NCI-H2227 treated with DMSO at 0.1 percent for 48 hours (cell line): ENCODE measurements at regions not wholly inside any gene's neighbourhood (a gene's known extent, or its start where the extent isn't known, plus 50 kb on each side); places are given as distances from the start of the nearest gene placed in this dataset.
"Not testable (repeated sequence)": the region's sequence is repeated elsewhere in the genome, so short reads cannot be mapped to it uniquely, and the experiment has no call there.

ENCODE experiments used
- DNase-seq: peaks from one replicate; lab custom pipeline; 2025; lab: John Stamatoyannopoulos, UW

DNA sequence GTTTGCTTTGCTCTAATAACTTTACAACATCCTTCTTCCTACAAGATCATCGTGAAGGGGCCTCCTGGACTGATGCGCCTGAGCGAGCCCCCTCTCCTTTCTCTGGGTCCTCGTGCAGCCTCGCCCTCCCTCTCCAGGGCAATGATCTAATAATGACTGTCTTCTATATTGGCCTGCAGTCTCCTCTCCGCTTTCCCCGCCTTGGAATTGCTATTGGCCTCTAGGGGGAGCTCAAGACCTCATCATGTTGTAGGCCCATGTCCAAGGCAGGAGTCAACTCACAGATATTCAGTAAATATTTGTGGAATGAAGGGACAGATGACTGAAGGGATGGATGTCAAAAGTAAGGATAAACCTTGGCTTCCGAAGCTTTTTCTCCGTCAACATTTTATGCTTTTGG, 1180.3 kb downstream of the TYW1 start:
- peak; percentile 19 for DNase-seq

DNA sequence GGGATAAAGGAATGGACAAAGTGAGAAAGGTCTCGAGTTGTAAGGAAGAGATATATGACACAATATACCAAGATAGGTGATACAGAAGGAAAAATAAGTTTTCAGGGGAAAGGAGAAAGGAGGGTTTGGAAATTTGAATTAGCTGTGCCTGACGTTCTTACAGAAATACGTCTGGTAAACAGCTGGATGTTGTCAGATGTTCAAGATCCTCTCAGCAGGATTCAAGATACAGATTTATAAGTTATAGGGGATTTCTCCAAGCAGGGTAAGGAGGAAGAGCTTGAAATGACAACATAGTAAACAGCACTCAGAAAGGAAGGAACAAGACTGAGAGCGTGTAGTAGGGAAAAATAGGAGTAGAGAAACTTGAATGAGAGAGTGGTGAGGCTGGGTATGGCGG, 1184.1 kb downstream of the TYW1 start:
- DNase-seq: no peak

DNA sequence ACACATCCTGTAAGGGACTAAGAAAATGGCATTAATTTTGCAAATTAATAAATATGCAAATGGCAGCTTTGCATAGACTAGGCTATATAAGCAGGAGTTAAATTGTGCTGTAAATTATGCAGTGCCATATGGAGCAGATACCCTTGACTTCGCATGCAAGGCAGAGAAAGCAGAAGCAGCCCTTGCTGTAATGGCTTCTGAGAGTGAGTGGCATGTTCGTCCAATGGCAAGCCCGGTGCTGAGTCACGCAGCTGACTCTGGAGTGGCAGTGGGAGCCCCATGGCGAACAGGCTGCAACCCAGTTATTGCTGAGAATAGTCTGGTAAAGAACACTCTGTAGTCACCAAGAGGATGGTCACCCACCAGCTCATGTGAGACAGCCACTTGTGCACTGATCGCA, 1186.5 kb downstream of the TYW1 start:
- no peak for DNase-seq

DNA sequence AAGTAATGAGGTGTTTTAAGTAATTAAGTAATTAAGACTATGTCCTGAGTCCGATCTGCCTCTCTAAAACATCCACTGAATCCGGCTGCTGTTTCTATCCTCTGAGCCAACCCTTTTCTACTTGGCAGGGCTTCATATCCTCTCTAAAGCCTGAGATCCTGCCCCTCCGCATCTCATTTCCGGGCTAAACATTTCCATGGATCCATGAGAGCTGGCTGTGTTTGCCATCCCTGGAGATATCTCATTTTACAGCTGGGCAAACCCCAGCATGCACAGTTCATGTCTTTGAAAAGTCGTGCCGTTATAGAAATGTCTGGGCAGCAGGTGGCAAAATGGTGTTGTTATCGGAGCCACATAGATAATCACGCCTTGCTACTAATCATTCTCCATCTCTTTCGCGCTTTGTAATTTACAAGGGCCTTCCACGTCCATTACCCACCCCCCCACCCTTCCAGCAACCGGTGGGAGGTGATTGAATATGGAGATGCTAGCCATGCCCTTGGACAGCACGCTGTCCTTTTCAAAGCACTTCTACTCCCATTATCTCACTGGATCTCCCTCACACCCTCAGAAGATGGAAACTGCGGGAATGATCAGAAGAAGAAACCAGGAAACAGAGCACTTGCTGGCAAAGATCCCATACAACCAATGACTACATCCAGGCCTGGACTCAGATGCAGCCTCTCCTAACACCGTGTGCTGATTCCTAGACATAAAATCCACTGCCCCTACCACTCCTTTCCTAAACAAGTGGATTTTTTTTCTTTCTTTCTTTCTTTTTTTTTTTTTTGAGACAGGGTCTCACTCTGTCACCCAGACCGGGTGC, 1189.2 kb downstream of the TYW1 start:
- DNase-seq: no peak

DNA sequence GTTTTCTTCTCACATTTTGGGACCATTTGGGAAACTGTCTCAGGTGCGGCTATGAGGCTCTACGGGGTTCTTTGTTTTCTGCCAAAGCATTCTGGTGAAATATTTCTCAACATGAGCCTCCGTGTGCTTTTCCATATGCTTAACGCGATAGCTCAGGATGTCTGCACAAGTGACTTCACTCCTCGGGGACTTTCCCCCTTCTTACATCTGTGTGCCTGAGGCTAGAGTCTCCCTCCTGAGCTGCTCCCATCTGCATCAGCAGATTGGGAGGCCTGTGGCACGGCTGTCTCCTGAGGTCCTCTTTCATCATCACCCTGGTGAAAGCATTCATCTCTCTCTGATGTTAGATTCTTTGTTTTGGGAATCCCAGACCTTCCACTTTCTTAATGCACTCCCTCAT, 1190.9 kb downstream of the TYW1 start:
- DNase-seq: no peak

DNA sequence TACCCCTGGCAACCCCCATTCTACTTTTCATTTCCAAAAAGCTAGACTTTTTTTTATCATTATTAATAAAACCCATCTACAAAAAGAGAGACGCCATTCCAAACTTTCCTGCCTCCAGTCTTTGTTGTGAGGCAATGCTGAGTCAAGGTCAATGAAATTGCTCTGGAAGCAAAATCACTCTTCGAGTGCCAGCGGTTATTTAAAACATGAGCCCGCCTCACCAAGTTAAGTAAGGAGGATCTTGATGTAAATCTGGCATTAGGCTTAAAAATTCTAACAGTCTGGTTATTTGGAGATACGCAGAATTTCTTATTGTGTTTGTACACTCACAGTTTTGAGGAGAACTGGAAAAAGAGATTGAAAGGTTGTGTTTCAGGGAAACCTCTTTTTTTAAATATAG, 1196.3 kb downstream of the TYW1 start:
- no peak for DNase-seq

DNA sequence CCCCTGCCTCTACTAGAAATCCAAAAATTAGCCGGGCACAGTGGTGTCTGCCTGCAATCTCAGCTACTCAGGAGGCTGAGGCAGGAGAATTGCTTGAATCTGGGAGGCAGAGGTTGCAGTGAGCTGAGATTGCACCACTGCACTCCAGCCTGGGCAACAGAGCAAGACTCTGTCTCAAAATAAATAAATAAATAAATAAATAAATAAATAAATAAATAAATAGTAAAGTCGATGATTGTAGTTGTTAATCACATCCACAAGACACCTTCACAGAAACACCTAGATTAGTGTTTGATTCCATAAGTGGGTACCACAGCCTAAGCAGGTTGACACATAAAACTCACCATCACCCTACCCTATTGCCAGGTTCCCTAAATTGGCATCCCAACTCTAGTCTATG, 1199.0 kb downstream of the TYW1 start:
- not testable (repeated sequence) for DNase-seq

DNA sequence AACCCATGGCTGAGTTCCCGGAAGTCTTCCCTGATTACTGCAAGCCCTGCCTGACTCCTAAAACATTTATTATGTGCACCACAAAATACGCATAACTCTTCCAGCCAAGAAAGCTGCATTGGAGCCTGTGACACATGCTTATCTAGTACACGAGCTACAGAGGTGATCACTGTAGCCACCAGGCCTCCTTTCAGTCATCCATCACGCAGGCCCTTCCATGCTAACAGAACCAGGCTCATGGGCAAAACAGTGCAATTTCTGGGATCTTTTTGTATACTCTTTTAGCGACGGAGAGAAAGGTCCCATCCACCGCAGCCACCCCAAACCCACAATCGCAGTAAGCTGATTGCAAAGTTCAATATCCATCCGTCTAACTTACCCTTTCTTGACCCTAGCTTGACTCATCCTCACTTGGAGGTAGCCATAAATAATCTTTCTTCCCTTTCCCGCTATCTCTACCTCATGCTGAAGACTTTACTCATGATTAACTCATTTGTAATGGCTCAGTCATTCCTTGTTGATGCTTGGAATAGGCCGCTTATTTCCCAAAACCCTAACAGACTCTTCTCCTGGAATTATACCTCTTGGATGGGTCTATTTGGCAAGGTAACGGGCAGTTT, 1203.5 kb downstream of the TYW1 start:
- no peak for DNase-seq

DNA sequence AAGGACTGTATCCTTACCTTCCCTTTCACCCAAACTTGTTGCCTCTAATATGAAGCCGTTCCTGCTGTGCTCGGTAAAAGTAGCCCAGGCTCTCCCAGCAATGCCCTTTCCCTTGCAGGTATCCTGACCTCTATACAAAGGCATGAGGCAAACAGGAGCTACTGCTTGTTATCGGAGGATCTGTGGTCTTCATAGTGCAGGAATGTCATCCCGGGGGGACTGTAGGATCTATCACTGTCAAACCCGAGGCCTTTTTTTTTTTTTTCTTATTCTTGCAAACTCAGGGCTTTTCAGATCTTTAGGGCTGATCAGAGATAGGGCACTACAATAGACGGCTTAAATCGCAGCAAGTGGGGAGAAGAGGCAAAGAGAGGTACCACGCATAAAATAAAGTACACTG, 1206.6 kb downstream of the TYW1 start:
- DNase-seq: no peak

DNA sequence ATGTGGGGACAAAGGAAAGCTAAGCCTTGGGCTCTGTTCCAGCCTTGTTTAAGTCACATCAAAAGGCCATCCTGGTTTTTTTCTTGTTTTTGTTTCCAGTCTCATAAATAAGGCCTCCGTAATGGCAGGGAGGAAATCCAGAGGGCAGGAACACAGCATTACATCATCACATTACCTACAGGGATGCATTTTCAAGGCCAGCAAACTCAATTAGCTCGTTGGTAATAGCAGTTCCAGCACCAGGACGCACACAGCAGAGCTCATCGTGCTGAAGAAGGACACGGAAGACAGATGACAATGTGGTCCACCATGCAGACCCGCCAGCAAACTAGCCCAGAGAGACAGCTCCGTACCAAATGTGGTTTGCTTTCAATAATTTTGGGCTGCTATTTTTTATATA, 1209.2 kb downstream of the TYW1 start:
- no peak for DNase-seq

DNA sequence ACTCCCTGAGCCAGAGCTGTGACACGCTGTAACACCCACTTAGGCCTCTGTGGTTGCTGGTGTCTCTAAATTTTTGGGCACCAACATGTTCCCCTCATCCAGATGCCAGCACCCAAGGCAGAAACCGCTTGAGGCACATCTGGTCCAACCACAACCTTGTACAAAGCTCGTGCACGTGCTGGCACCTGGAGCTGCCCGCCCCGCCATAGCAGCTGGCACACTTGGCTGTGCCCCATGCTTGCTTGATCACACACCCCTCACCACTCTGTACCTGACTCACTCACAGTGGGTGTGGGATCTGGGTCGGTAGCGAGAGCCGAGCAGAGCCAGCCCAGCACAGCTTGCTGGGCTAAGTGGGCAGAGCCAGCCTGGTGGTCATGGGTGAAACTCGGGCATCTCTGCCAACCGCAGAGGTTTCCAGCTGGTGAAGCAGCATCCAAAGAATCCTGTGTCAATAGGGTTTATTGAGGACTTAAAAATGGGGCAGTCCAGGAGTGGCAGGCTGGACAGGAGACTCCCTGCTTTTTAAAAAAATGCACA, 1210.4 kb downstream of the TYW1 start:
- DNase-seq: no peak

DNA sequence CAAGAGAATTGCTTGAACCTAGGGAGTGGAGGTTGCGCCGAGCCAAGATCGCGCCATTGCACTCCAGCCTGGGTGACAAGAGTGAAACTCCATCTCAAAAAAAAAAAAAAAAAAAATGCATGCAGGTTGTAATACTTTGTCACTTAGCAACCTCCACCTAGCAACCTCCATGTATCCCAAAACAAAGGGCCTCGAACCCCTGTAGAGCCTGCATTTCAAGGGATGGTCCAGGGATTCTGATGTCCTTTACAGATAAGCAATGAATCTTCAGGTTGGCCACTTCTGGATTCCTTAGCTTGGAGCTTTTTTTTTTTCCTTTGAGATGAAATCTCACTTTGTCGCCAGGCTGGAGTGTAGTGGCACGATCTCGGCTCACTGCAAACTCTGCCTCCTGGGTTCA, 1211.0 kb downstream of the TYW1 start:
- DNase-seq: no peak

DNA sequence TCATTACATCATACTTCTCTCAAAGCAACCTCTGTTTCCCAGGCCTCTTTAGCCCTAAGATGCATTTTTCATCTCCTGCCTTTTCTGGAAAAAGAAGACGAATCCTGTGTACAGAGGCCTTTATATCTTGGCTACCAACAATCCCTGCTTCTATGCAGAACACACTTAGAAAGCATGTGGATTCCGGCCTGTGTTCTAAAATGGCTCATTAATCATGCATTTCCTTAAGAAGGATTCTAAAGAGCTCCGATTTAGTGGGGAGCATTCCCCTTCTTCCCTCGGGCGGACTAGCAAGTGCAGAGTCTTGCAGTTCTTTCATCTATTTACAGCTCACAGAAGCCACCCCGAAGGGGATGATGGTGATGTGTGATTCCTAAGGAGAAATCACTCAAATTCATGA, 1212.9 kb downstream of the TYW1 start:
- no peak for DNase-seq

DNA sequence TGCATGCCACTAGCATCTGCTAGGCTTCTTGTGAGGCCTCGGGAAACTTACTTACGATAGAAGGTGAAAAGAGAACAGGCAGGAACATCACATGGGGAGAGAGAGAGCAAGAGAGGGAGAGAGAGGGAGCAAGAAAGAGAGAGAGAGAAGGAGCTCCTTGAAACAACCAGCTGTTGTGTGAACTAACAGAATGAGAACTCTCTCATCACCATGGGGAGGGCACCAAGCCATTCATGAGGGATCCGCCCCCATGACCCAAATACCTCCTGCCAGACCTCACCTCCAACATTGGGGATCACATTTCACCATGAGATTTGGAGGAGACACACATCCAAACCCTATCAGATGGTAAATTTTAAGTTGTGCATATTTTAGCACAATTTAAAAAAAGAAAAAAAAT, 1217.2 kb downstream of the TYW1 start:
- DNase-seq: no peak

DNA sequence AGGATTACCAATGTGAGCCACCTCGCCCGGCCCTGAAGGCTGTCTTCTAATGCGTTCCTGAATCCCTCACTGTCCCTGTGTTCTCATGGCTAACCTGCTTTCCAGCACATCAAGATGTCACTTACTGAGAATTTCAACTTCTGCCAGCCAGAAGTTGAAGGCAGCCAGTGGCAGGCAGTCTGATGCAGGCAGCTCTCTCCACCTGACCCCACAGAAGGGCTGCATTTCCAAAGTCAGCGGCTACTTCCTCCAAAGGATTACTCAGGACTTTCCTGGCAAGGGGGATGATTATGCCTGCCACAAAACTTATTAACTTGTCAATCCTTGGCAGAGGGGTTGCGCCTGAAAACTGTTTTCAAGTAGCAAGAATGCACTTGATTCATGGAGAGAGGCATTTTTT, 1219.4 kb downstream of the TYW1 start:
- no peak for DNase-seq

DNA sequence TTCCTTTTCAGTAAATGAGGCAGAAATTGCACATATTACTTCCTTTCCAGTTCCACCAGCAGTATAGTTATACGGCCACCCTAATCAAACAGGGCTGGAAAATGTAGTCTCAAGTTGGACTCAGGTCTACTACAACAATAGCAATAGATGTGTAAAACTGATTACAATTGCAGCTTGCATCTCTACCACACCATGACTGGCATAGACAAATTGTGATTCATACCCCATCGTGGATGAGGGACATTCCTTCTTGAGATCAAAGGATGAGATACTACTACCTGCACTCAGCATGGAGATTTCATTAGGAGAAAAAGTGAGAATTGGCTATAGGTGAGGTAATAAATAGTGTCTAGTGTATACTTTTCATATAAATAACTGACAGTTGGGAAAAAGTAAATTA, 1220.8 kb downstream of the TYW1 start:
- no peak for DNase-seq

DNA sequence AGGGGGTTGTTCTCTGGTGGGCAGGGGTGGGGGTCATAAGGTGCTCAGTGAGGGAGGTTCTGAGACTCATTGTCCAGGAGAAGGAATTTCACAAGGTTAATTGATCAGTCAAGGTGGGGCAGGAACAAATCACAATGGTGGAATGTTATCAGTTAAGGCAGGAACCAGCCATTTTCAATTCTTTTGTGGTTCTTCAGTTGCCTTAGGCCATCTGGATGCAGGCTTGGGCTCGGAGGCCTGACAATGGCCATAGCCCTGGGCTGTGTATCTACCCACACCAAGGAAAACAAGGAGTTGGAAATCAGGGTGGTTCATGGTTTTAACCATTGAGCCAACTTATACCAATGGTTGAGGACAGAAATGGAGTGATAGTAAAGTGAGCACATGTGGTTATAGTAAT, 1221.8 kb downstream of the TYW1 start:
- no peak for DNase-seq

DNA sequence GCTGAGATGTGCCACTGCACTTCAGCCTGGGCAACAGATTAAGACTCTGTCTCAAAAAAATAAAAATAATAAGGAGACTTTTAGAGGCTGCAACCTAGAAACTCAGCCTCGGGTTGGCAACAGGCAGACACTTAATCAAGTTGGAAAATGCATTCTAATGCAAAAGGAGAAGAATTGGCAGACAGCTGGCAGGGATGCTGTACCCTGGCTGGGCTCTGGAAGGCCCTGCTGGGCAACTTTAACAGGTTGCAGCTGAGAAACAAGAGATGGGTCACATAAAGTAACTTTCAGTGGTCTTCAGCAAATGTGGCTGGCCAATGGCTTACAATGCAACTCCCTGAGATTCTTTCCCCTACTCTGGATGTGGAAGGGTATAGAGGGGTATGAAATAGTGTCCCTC, 1225.7 kb downstream of the TYW1 start:
- no peak for DNase-seq

DNA sequence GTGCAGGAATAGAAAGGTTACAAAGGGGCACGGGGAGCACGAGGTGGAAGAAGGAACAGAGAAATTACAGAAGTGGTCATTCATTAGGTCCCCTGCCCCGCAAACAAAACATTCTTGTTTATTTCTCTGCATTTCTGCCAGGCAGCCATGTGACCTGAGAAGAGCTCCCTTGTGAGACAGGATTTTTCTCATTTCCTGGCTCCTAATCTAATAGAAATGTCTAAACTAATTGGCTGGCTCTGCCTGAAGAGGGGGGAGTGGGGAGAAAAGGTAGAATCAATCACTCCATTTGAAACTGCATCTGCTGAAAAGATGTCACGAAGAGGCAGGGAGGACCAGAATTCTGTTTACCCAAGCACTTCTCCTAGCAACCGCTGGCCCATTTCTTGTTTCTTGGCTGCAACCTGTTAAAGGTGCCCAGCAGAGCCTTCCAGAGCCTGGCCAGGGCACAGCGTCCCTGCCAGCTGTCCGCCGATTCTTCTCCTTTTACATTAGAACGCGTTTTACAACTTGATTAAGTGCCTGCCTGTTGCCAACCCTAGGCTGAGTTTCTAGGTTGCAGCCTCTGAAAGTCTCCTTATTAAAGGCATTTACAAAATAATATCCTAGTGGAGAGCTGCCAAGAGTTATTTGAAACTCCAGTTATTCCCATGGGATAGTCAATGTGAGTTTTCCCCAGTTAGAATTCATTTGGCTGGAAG, 1227.6 kb downstream of the TYW1 start:
- DNase-seq: no peak

DNA sequence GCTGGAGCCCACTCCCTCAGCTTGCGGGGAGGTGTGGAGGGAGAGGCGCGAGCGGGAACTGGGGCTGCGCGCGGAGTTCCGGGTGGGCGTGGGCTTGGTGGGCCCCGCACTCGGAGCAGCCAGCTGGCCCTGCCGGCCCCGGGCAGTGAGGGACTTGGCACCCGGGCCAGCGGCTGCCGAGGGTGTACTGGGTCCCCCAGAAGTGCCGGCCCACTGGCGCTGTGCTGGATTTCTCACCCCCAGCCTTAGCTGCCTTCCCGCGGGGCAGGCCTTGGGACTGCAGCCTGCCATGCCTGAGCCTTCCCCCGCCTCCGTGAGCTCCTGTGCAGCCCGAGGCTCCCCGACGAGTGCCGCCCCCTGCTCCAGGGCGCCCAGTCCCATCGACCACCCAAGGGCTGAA, 1234.4 kb downstream of the TYW1 start:
- DNase-seq: not testable (repeated sequence)

DNA sequence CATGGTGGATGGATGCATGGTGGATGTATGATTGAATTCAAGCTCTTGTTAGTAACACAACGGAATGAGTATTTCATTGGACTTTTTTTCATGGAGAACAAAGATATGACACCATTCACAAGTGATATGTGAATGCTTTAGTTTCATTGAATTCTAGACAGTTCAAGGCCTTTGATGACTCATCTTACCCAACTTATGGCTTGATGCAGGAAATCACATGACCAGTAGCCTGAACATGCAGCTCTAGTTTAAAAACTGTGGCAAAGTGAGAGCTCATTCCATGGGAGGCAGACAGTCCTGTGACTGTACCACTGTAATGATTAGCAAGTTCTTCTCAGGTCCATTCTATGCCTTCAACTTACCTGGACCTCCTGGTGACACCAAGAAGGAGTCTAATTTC, 1239.3 kb downstream of the TYW1 start:
- DNase-seq: no peak

DNA sequence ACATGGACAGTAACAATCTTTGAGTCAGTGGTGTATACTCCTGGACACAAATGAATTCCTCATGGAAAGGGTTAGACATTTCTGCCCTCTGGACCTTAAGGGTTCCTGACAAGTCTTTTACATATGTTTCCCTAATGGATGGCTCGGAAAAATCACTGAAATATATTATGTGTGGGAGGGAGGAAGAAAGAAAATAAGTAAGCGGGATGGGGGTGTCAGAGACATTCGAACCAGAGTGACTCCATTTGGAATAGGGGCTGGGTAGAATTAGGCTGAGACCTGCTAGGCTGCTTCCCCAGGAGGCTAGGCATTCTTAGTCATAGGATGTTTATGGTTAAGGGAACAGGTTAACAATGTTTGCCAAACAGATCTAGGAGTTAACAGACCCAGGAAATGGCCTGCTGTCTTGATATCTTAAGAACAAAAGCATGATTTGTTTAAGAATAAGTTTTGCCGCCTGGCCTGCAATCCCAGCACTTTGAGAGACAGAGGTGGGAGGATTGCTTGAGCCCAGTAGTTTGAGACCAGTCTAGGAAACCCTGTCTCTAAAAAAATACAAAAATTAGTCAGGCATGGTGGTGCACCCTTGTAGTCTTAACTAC, 1241.7 kb downstream of the TYW1 start:
- DNase-seq: no peak

DNA sequence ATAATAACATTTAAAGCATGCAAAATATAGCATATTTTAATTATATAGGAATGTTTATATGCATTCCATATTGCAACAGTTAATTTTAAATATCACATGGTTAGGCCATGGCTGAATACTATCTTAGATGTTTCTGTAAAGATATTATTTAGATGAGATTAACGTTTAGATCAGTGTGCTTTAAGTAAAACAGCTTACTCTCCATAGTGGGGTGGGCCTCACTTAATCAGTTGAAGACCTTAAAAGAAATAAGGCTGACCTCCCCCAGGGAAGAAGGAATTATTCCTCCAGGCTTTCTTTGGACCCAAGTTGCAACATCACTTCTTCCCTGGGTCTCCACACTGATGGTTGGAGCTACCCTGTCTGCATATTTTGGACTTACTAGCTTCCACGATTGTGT, 1246.5 kb downstream of the TYW1 start:
- no peak for DNase-seq
